AG10803 (cell line): ENCODE measurements at regions not wholly inside any gene's neighbourhood (a gene's known extent, or its start where the extent isn't known, plus 50 kb on each side); places are given as distances from the start of the nearest gene placed in this dataset.

Experiments
- DNase-seq: peaks from one replicate; pipeline ENCODE4 v3.0.0; 2010; ENCODE audit warnings: low read depth
- H3K4me3 ChIP-seq: 2 replicates; pipeline ENCODE4 v1.5.1; 2011; ENCODE audit warnings: mild to moderate bottlenecking, low read length, control low read depth
- TF ChIP-seq, protein P1 (sequence below): conservative IDR thresholded peaks from 2 replicates; pipeline ENCODE4 v1.5.1; 2011; ENCODE audit warnings: mild to moderate bottlenecking, low read length, control low read depth, inconsistent platforms

DNA sequence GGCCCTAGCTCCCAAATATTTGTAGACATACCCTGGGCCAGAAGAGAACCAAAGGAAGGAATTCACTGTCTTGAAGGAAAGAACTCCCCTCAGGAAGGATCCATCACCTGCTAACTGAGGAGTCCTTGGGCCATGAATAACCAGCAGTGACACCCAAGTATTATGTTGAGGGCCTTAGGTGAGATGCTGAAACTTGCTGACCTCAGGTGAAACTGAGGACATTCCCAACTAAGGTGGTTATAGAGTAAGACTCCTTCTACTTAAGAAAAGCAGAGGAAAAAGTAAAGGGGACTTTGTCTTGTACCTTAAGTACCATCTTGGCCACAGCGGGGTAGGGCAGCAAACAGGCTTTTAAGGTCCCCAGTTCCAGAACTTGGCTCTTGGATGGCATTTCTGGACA is 491.7 kb downstream of the C6orf118 start:
- H3K4me3 ChIP-seq, result no peak overlapping the region
- DNase-seq, result no peak
- TF ChIP-seq, protein P1, sequence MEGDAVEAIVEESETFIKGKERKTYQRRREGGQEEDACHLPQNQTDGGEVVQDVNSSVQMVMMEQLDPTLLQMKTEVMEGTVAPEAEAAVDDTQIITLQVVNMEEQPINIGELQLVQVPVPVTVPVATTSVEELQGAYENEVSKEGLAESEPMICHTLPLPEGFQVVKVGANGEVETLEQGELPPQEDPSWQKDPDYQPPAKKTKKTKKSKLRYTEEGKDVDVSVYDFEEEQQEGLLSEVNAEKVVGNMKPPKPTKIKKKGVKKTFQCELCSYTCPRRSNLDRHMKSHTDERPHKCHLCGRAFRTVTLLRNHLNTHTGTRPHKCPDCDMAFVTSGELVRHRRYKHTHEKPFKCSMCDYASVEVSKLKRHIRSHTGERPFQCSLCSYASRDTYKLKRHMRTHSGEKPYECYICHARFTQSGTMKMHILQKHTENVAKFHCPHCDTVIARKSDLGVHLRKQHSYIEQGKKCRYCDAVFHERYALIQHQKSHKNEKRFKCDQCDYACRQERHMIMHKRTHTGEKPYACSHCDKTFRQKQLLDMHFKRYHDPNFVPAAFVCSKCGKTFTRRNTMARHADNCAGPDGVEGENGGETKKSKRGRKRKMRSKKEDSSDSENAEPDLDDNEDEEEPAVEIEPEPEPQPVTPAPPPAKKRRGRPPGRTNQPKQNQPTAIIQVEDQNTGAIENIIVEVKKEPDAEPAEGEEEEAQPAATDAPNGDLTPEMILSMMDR, result no peak

DNA sequence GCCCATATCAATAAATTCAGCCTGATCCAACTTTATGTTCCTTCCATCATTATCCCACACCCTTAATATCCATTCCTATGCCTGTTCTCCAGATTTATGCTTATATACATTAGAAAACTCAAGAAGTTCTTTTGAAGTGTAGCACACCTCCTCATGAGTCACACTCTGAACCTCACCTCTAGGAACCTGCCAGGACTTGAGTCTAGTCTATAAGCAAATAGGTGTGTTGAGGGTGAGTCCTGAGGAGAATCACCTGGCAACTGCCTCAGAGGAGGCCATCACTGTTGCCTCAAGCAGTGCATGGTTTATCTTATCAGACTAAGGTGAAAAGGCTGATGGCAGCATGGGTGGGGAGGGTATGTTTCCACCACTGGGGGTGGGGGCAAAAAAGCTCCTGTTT is 496.7 kb downstream of the C6orf118 start:
- no peak overlapping the region for H3K4me3 ChIP-seq
- TF ChIP-seq, protein P1, result no peak
- DNase-seq, result no peak

DNA sequence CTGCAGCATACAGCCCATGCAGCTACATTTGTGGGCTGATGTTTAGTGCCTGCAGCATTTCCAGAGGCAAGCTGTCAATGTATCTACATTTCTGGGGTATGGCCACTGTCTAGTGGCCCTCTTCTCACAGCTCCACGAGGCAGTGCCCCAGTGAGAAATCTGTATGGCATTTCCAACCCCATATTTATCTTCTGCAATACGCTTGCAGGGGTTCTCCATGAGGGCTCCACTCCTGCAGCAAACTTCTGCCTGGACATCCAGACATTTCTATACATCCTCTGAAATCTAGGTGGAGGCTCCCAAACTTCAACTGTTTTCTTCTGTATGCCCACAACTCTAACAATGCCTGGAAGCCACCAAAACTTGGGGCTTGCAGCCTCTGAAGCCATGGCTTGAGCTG is 502.3 kb downstream of the C6orf118 start:
- no peak for DNase-seq
- TF ChIP-seq, protein P1, result no peak
- H3K4me3 ChIP-seq, result no peak overlapping the region

DNA sequence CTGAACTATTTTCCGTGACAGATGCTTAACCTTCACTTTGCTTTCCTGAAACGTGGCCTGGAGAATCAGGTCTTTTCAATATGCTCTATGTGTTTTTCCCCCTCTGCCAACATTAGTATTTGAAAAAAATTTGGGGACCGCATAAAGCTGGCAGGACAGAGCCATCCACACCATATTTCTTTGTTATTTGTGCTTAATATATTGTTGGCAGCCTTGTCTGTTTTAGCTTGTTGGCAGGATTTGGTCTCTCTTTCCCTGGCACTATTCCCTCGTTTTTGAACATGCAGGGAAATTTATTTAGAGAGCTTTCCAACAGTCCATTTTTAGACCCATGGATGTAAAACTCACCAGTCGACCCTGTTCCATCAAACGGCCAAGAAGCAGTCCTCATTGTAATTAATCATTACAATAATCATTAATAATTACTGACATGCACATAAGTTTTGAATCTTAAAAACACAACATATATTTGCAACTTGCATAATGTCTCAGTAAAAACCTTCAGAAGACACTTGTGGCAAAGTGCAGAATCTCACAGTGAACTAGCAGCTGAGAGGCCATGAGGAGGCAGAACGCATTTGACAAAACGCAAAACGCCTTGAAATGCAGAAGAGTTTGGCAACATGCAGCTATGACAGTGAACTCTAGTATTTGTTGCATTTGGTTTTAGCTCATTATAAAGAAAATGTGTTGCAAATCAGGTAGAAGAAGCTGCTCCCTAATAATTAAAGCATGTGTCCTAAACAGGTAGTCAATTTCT is 514.2 kb downstream of the C6orf118 start:
- TF ChIP-seq, protein P1, result no peak
- DNase-seq, result no peak

DNA sequence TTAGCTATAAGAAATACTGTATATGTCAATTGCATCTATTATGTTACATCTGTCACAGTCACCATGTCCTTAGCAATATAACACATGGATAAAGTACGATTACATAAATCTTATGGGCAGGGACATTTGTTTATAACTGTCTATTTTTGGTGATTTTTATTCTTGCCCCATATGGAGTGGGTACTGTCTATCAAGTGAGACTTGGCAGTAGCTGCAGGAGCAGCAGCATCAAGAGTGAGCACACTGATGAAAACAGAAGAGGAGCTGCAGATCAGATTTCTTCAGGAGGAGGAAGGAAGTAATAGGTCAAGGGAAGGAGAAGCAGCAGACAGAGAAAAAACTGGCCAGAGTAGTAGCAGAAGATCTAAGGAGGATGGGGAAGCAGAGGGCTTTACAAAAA is 516.7 kb downstream of the C6orf118 start:
- no peak for DNase-seq
- TF ChIP-seq, protein P1, result no peak
- H3K4me3 ChIP-seq, result no peak overlapping the region

More for the DNA sequence above, 514.2 kb downstream of the C6orf118 start:
- no peak overlapping the region for H3K4me3 ChIP-seq

DNA sequence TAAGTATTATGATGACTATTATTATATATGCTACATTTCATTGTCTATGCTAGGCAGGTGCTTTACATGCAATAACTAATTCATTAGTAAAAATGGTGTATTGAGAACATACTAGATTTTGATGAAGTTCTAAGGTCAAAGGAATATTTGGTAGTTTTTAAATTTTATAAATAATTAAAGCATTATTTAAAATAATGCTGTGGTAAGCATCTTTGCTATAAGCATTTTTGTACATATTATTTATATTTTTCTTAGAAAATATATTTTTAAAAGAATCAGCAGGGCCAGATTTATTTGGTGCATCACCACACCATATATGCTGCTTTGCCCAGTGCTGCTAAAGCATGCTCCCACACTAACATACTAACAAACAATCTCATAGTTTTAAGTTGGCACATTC is 517.9 kb downstream of the C6orf118 start:
- DNase-seq, result no peak
- no peak overlapping the region for H3K4me3 ChIP-seq
- TF ChIP-seq, protein P1, result no peak

DNA sequence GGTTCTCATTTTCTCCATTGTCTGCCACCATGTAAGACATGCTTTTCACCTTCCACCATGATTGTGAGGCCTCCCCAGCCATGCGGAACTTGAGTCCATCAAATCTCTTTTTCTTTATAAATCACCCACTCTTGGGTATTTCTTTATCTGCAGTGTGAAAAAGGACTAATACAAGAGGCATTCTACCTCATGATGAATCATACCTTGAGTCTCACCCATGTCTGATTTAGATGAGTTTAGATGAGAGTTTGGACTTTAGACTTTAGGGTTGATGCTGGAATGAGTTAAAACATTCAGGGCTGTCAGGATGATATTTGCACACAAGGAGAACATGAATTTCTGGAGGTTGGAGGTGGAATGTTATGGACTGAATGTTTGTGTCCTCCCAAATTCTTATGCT is 545.6 kb downstream of the C6orf118 start:
- H3K4me3 ChIP-seq, result no peak overlapping the region
- TF ChIP-seq, protein P1, result no peak
- no peak for DNase-seq
